NT2/D1 (cell line): ENCODE measurements at regions not wholly inside any gene's neighbourhood (a gene's known extent, or its start where the extent isn't known, plus 50 kb on each side); places are given as distances from the start of the nearest gene placed in this dataset.

ENCODE experiments used
- YY1 ChIP-seq: IDR thresholded peaks from 2 replicates; pipeline ENCODE4 v1.6.1; 2011; ENCODE audit not compliant: insufficient read length, insufficient read depth
- ZNF274 ChIP-seq: IDR thresholded peaks from 2 replicates; pipeline ENCODE4 v1.6.1; 2011; ENCODE audit warnings: mild to moderate bottlenecking, low read depth, low read length

DNA sequence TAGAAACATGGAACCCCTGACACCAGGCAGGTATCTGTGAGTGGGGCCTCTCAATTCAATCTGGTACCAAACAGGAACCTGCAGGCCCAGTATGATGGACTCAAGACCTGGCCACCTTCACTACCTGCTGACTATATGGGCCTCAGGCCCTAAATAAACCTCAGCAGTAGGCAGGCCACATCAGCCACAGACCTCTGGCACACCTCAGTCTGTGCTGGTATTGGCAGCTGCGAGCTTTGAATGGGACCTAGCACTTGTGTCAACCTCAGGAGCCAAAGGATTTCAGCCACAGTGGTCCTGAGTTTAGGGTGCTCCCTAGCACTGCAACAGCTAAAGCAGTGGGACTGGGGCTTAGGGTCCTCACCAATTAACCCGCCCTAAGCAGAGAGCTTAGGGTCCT, 325.5 kb downstream of the ZNF608 start:
- TF ChIP-seq ZNF274 (no peak), YY1 (no peak)
